HL-60/S4 treated with retinoic acid at 250 ng/mL for 4 days and 3 days (cell line): ENCODE measurements at regions not wholly inside any gene's neighbourhood (a gene's known extent, or its start where the extent isn't known, plus 50 kb on each side); places are given as distances from the start of the nearest gene placed in this dataset.

Experiments
- in situ Hi-C: fragments of 300-500 bp; cut with MboI; formaldehyde crosslinking; loops from 2 replicates; pipeline ENCODE4 v1.7.0; 2022; ENCODE audit warnings: low sequenced_read_pairs

DNA sequence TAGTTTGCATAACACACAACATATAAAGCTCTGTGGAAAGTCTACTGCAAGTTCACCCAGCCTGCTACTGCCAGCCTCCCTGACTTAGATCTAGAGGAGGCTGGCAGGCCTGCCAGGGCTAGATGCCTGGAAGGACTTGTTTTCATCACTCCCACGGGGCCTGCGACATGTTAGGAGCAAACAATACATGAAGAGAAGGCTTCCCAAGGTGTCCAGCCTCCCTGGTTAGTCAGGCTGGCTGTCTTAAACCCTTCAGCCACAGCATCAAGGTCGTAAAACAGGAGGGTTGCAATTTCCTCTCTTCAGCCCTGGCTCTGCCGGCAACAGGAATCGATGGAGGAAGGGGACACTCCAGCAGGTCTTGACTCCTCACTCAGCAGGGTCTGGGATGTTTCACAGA, 104.5 kb downstream of the NGF start:
- in situ Hi-C loops, result no loop called here

DNA sequence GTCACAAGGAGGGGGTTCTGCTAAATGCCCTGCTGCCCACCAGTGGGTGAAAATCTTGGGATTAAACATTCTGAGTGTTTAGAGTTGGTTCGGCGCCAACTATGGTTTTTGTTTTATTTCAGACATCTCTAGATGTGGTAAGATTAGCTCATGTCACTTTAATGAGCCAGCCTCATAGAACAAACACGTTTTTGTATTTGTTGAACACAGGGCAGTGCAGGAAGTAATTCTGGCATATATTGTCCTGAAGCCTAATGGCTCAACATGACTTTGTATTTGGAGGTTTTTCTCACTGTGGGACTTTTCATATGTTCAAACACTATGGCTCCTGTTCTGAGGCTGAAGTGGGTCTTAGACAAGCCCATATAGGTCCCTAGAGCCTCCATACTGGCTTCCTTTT, 107.8 kb downstream of the NGF start:
- in situ Hi-C loops, result no loop called here

DNA sequence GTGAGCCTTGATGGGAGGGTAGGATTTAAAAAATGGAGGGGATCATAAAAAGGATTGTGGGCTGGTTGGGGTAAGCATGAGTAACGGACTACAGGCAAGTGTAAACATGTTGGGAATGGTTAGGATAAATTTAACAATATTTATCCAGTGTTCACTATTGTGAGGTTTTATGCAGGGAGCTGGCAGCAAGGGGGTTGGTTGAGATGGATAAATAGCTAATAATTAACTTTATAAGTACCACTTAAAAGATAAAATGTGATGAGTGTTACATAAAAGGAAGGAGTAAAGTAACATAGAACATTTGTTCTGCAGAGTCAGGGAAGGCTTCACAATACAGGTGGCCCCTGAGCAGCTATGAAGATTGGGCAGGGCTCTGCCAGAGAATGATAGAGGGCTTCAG, 109.0 kb downstream of the NGF start:
- in situ Hi-C loops, result no loop called here

DNA sequence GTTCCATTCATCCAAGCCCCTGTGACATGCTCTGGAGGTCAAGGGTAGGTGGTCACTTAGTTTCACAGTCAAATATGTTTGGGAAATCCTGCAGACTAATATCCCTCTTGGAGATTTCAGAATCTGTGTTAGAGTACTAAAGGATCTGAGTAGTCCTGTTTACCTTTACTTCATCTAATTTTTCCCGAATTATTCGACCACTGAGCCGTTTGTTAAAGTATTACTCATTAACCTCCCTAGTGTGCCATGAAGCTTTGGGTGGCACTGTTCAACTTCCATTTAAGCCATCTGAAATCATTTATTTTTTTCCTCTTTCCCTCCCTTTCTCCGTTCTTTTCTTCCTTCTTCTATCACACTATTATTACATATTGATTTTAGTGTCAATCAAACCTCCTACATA, 109.9 kb downstream of the NGF start:
- in situ Hi-C loops, result no loop called here

DNA sequence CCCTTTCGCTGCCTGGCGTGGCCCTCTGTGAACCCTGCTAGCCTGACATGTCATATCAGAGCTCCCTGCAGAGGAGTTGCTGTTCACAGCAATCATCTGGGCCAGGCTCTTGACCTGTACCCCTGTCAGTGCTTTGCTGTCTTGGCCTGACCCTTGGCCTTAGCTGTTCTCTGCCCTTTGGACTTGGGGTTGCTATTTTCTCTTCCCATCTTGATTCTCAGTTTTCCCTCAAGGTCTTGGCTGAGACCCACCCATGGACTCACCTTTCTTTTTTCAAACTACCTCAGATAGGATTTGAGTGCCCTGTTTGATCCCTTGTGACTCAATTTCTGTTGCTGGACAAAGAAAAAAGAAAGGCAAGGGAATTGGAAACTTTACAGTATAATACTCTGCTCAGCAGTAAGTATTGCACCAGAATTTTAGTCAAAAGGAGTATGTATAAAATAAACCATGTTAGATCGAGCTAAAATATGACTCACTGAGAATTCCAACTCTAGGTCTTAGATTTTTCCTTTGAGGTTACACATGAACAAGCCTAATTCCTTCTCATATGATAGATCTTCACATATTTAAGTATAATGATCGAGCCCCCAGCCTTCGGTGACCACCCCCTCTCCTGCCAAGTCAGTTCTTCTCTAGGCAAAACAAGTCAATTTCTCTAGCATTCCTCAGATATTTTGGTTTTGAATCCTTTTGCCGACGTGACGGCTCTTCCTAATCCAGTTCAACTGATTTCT, 110.5 kb downstream of the NGF start:
- in situ Hi-C loops, result no loop called here

DNA sequence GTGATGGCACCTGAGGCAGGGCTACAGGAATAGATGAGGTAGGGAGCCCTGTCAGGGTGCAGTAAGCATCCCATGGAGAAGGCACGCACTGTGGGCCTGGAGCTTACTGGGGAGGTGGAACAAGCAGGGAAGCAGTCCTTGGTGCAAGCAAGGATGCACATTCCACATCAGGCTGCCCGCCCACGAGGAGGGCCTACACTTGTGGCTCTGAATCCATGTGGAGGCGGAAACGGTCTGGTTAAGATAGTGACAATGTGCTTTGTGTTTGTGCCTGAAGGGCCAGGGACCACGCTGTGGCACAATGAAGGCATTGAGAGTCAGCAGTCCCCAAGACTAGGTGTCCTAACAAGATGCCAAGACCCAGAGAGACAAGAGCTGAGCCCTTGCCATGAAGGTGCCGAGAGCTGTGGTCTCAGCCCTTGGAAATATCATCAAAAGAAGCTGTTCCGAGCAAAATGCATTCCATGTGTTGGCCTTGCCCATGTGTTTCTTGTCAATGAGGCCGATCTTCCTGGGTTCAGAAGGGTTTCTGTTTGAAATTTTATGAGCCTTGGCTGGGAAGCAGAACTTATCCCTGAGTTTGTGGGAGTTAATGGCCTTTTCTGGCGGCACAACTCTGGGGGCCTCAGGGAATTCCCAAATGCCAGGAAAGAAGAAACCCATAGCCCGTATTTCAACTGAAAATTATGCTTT, 111.9 kb downstream of the NGF start:
- in situ Hi-C loops, result no loop called here

DNA sequence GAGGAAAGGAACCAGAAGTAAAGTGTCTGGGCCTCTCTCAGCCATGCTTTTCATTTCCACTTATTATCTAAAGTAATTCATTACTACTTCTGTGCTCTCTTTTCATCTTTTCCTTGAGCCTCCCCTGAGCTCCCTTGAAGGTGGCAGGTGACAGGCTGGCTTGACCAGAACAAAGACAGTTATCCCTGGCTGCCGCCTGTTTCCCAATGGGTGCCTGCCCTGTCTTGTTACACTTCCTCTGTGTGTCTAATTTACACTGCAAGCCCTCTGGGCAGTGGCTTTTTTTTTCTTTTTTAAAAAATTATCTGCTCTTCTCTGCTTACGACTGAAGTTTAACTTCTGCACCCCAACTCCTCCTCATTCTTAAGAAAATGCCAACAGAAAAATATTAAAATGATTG, 113.4 kb downstream of the NGF start:
- in situ Hi-C loops, result no loop called here

DNA sequence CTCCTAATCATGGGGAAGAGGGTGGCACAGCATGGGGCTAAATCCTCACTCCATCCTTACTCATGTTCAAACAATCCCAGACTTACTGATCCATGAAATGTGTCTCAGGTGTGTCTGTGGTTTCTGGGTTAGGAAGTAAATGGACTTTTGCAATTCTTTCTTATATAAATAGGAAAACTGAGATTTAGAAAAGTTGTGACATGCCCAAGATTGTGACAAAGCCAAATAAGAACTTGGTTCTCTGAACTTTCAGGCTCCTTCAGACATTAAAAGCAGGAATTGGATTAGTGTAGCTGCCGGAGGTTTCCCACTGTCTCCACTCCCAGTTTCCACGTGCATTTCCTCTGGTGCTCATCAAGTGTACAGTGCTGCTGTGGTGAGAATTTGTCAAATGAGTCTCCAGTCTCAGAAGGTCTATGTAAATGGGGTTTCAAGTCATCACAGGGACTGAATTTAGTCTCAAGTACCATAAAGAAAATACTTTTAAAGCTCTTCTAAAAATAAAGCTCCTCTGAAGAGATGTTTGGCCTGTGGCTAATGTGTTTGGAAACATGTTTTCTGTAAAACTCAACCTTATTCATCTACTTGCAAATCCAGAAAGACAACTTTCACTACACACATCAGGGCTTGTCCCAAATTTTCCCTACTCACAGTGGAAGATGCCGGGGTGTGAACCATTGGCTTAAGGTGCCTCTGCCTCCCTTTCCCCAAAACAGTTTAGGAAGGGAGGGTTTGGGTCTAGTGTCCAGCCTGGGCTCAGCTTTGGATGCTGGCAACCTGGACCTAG, 115.2 kb downstream of the NGF start:
- in situ Hi-C loops, result no loop called here

DNA sequence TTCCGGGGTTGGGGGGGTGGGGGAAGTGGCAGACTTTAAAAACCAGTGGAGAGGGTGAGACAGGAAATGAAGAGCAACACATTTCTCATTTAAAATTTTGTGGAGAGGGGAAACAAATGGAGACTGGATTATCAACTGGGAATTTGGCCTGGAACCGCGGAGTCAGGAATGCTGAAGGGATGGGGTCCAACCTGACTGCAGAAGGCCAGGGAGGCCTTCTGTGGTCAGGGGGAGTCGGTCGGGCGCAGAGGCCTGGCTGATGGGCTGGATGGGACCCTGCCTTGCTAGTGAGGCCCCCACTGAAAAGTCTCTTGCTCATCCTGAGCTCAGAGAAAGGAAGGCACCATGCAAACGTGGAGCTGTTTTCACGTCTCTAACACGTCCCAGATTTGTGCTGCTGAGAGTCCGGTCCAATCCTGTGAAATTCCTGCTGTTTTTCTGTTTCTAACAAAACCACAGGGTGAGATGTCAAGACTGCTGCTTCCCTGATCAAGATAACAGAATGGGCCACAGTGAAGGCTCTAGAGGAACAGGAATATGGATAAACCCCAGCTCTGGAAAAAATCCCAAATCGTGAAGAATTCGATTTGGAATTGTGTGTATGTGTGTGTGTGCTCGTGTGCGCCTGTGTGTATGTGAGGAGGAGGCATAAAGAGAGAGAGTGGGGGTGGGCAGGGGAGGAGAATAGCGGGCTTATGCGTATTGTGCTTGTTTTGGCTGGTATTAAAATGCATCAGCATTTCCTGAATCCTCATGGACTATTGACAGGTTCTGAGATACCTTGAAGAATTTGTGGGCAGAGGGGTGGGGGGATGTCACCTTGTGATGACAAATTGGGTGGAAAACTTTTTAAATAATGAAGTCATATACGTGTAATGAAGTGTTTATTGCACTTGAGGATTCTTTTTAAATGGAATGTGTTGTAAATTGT, 117.4 kb downstream of the NGF start:
- in situ Hi-C loops, result no loop called here

DNA sequence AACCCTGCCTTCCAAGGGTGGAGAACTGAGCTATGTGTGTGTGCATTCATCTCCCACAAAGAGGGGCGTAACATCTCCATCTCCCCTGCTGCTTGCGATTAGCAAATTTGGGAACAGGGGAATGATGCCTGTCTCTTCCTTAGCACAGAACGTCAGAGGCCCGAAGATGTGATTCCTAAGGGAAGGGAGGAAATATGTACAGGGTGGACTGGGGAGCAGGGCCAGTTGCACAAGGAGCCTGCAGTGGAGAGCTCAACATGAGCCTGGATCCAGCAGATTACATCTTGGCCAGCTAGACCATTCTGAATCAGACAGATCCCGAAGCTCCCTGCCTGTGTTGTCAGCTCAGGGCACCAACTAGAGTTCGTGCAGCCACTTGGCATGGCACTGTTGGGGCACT, 118.1 kb downstream of the NGF start:
- in situ Hi-C loops, result no loop called here

DNA sequence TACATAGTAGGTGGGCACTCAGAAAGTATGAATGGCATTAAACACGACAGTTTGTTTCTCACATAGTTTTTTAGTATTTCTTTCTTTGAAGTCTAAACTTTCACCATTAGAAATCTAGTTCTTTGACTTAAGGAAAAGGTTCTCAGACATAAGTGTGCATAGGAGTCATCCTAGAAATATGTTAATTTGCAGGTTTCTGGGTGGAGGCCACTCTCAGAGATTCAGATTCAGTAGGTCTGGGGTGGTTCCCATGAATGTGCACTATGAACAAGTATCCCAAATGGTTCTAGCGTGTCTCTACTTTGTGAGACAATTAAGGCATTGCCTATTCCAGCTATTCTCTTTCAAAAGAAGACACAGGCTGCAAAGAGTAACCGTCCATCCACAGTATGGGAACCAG, 119.3 kb downstream of the NGF start:
- in situ Hi-C loops, result no loop called here

DNA sequence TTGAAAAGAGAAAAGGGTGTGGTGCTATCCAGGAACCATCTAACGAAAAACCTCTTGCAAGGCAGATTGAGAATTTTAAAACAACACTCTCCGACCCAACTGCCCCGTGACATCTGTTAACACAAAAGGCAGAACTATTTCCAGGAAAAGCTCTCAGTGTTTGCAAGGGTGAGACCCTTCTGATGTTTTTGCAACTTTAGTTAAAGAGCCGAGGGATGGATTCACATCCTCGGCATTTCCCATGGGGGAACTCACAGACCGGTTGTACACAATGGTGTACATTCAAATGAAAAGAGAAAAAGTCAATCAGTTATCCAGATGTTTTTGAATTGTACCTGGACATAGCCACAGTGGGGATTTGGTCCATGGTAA, 120.0 kb downstream of the NGF start:
- in situ Hi-C loops, result no loop called here

DNA sequence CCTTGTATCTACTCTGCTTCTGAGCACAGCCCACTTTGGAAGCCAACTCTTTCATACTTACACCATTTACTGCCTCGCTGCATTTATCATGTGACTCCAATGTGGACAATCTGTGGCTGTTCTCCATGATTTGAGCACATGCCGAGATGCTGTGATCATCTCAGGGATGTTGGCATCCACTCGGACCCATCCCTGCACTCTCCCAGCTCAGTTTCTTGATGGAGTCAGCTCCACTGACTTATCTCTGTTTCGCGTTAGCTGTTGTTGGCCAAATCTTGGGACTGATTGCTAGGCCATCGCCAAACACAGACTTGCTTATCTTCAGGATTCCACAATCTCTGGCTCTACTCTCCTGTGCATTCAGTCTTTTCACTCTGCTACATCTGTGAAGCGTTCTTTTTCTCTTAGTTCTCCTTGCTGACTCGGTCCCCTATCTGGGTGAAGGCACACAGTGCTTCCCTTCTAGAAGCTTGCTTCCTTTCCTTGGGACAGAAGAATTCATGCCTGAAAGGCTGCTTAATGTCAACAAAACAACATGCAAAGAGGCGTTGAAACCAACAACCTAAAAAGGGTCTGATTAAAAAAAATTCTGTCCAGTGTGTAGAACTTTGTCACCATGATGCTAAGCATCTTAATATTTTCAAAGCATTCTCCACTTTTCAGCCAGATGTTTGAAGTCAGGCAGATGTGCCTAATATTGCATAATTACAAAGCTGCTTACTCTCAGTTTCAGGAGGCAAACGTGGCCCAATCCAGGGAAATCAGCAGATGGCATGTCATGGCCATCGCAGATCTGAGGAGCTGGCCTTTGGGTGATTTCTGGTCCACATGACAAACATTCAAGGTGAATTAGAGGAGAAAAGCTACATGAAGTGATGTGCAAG, 120.7 kb downstream of the NGF start:
- in situ Hi-C loops, result no loop called here

DNA sequence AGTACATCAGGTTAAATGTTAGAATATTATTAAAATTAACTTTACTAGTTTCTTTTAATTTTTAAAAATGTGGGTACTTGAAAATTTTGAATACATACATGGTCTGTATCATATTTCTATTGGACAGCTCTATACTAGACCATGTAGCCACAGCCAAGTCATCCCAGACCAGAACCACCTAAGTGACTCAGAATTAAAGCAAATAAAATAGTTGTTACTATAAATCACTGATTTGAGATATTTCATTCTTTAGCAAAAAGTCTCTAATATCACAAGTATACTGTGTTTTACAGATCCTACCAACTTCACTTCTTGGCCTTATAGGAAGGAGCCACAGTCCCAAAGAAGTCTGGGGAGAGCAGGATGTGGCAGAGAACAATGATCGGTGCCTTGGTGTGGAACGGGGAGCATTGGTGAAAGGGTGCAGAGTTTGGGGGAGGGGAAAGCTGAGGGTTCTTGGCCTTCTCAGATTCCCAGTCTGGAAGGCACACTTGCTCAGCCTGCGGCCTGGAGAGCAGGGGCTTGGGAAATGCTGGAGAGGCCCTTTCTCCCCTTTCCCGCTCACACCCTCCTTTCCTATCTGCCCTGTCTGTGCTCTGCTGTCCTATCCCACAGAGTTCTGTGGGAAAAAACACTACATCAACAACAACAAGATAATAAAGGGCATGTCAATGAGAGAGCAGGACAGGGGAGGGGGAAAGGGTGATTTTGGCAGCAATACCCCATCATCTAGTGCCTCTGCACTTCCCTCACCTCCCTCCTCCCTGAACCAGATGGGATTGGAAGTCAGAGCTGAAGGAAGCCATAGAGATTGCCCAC, 122.1 kb downstream of the NGF start:
- in situ Hi-C loops, result no loop called here

DNA sequence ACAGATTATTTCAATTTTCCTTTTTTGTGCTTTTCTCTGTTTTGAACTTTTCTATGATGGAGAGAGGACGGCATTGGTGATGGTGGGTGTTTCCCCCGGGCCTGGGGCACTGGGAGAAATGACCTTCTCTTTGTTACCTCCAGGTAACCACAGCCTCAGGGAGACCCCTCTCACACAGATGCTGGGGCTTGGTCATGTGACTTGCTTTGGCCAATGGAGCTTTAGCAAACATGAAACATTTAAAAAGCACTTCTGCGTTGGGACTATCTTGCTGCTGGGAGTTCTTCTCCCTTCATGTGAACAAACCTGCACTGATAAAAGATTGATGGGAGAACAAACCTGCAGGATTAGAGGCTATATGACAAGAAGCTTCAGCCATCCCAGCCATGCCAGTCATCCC, 122.9 kb downstream of the NGF start:
- in situ Hi-C loops, result no loop called here

DNA sequence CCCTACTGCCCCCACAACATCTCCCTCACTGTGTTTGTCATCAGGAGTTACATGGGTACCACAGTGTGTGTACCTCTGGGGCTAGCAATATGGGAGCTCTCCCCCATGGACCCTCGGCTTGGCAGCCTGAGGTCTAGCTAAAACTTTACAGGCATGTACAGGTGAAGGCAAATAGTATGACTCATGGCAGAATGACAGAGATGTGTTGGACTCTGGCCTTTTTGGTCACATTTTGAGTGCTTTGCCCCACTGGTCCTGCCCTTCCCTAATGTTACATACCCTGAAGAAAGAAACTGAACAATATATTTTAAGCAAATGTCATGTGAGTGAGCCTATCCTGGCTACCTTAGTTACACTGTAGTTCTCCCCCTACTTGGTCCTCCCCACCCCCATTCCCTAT, 124.0 kb downstream of the NGF start:
- in situ Hi-C loops, result no loop called here

DNA sequence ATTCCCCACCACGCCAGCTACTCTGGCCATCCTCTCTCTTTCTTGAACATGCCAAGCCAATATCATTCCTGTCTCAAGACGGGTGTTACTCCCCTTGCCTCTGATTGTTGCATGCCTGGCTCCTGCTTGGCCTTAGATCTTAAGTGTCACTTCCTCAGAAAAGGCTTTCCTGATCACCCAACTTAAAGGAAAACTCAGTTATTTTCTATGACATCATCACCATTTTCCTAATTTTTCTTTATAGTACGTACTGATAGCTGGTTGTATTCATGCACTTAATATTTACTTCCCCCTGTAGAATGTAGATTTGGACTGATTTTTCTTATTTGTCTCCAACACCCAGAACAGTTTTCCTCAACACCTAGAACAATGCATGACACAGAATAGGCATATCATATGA, 123.8 kb upstream of the TSPAN2 start:
- in situ Hi-C loops, result no loop called here

DNA sequence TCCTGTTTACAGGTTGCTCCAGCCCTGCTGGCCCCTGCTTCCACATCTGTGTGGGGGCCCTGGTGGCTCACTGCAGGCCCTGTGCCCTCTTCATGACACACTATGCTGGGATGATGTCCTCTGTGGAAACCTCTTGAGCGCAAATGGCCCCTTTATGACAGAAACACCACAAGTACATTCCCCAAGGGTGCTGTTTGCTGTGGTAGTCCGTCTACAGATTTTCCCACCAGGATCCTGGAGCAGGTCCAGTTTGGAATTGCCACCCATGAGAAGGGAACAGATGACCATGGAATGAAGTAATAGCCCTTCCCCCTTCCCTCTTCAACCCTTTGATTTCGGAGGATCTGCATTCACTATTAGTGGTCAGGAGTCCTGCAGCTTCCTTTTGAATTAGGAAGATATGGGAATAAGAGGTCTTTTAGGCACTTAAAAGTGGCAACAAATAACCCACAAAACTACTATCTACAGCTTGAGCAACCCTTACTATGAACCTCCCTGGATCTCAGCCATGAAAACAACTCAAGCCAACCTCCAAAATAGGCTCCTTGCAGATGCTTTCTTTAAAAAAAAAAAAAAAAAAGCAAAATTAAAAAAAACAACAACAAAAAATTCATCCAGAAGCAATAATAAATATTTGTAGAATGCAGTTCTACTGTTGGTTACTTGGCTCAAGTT, 121.9 kb upstream of the TSPAN2 start:
- in situ Hi-C loops, result no loop called here

DNA sequence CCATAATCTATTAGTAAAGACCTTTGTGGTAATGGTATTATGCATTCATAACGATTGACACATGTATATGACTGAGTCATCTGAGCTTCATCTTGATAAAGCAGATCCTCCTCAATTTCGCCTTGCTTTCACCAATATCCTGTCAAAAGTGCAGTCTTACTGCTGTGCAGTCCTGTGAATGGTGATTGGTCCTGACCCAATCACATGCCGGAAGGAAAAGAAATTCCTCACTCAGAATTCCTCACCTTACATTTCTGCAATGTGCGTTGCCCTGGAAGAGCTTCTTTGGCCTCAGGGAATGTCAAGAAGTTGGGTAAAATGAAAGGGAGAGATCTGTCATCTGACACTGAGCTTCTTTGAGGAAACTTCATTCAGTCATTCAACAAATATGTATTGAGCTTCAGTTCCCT, 121.0 kb upstream of the TSPAN2 start:
- in situ Hi-C loops, result no loop called here
